ENCODE measurements at regions not wholly inside any gene's neighbourhood (a gene's known extent, or its start where the extent isn't known, plus 50 kb on each side); places are given as distances from the start of the nearest gene placed in this dataset.
A peak's percentile ranks its signal among the peaks of the same experiment; 100 is the strongest.

DNA sequence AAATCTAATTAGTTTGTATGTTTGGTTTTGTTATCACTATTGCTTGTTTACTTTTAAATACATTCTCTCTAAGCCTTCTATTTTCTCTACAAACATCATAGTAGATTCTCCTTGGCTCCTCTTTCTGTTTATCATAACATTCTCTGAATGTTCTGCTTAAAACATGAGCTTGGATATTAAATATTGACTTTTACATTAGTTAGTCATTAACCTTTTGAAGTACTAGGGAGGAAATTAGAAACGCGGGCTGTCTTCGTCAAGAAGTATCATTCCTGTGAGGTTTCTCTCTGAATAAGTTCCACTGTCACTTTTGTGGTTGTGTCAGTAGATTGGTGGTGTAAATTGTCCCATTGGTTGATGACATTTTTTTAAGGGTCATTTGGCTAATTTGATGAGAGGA lies 821.5 kb downstream of the EFNA5 start:
- Histone ChIP-seq H3K9me3 (ENCODE audit: control insufficient read depth in 2 of 3, insufficient read depth in 1 of 3, low read length in 3 of 3) (no peaks in the 10 kb centered on the region), H3K9ac (ENCODE audit: low read length in 3 of 3) (no peak overlapping the region), H3K27ac (ENCODE audit: low read depth in 2 of 2, low read length in 2 of 2) (no peak overlapping the region), H3K4me3 (ENCODE audit: low read length in 3 of 3) (no peak overlapping the region), H3K4me1 (ENCODE audit: control insufficient read depth in 2 of 3, insufficient read depth in 2 of 3, low read depth in 1 of 3, low read length in 3 of 3) (peaks cover 0 to 6% (median 0%) of the 10 kb centered on the region in 3 donors), H3K27me3 (ENCODE audit: control insufficient read depth, insufficient read depth, low read length) (no peaks in the 10 kb centered on the region), H3K36me3 (ENCODE audit: control insufficient read depth in 2 of 3, insufficient read depth in 3 of 3, low read length in 3 of 3) (no peaks in the 10 kb centered on the region)
- peak; percentile 95 for FAIRE-seq
- TF ChIP-seq, protein P1, sequence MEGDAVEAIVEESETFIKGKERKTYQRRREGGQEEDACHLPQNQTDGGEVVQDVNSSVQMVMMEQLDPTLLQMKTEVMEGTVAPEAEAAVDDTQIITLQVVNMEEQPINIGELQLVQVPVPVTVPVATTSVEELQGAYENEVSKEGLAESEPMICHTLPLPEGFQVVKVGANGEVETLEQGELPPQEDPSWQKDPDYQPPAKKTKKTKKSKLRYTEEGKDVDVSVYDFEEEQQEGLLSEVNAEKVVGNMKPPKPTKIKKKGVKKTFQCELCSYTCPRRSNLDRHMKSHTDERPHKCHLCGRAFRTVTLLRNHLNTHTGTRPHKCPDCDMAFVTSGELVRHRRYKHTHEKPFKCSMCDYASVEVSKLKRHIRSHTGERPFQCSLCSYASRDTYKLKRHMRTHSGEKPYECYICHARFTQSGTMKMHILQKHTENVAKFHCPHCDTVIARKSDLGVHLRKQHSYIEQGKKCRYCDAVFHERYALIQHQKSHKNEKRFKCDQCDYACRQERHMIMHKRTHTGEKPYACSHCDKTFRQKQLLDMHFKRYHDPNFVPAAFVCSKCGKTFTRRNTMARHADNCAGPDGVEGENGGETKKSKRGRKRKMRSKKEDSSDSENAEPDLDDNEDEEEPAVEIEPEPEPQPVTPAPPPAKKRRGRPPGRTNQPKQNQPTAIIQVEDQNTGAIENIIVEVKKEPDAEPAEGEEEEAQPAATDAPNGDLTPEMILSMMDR (IDR thresholded peaks at IDR 0.05; ENCODE audit: borderline replicate concordance, extremely low read depth, insufficient read depth): no peak
- intact Hi-C loops (cut with DNase I): no loop called here
- DNase-seq: peak in 1 of 5 donors; percentile 11

DNA sequence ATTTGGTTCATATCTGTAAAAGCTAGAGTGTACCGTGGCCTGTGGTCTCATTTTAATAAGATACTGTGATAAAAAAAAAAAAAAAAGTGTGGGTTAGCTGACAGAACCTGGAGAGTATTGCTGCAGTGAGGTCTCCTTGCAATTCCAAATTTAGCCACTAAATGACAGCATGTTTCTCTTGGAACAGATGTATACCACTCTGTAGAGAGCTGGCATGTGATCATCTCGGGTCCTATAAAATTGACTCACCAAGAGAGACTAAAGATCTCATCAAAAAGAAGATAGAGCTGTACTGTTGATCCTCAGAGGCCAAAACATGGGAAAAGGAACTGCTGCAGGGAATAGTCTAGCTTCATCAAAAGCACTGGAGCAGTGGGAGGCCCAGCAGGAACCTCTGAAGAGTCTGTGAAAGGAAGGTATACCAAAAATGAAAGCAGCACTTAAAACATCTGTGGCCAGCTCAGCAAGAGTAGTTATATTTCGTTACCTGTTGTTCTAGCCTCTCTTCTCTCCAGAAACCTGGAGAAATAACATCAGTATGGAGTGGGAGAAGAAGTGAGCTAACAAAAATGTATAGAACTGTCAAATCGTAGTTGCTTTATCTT lies 826.8 kb downstream of the EFNA5 start:
- FAIRE-seq: no peak
- Histone ChIP-seq H3K27ac (ENCODE audit: low read depth in 2 of 2, low read length in 2 of 2) (no peak overlapping the region), H3K9me3 (ENCODE audit: control insufficient read depth in 2 of 3, insufficient read depth in 1 of 3, low read length in 3 of 3) (no peaks in the 10 kb centered on the region), H3K4me3 (ENCODE audit: low read length in 3 of 3) (peak overlapping the region in 2 of 3 donors; percentile 15 to 26), H3K27me3 (ENCODE audit: control insufficient read depth, insufficient read depth, low read length) (no peaks in the 10 kb centered on the region), H3K36me3 (ENCODE audit: control insufficient read depth in 2 of 3, insufficient read depth in 3 of 3, low read length in 3 of 3) (no peaks in the 10 kb centered on the region), H3K9ac (ENCODE audit: low read length in 3 of 3) (no peak overlapping the region), H3K4me1 (ENCODE audit: control insufficient read depth in 2 of 3, insufficient read depth in 2 of 3, low read depth in 1 of 3, low read length in 3 of 3) (no peaks in the 10 kb centered on the region)
- intact Hi-C loops (cut with DNase I): no loop called here
- TF ChIP-seq, protein P1 (IDR thresholded peaks at IDR 0.05; ENCODE audit: borderline replicate concordance, extremely low read depth, insufficient read depth): peak; percentile 29
- no peak for DNase-seq

- Histone ChIP-seq H3K27ac (ENCODE audit: low read depth in 2 of 2, low read length in 2 of 2) (no peak overlapping the region), H3K9ac (ENCODE audit: low read length in 3 of 3) (no peak overlapping the region), H3K9me3 (ENCODE audit: control insufficient read depth in 2 of 3, insufficient read depth in 1 of 3, low read length in 3 of 3) (no peaks in the 10 kb centered on the region), H3K4me3 (ENCODE audit: low read length in 3 of 3) (no peak overlapping the region), H3K36me3 (ENCODE audit: control insufficient read depth in 2 of 3, insufficient read depth in 3 of 3, low read length in 3 of 3) (no peaks in the 10 kb centered on the region), H3K27me3 (ENCODE audit: control insufficient read depth, insufficient read depth, low read length) (no peaks in the 10 kb centered on the region), H3K4me1 (ENCODE audit: control insufficient read depth in 2 of 3, insufficient read depth in 2 of 3, low read depth in 1 of 3, low read length in 3 of 3) (no peaks in the 10 kb centered on the region)
- TF ChIP-seq, protein P1 (IDR thresholded peaks at IDR 0.05; ENCODE audit: borderline replicate concordance, extremely low read depth, insufficient read depth): no peak
- FAIRE-seq (no peak), DNase-seq (no peak)
- intact Hi-C loops (cut with DNase I): no loop called here
Measured at GRCh38 chr5:106833517-106833916, 837.2 kb downstream of the EFNA5 start.

GRCh38 chr5:106827061-106827460 lies 843.7 kb downstream of the EFNA5 start:
- TF ChIP-seq, protein P1 (IDR thresholded peaks at IDR 0.05; ENCODE audit: borderline replicate concordance, extremely low read depth, insufficient read depth): no peak
- Histone ChIP-seq H3K9ac (ENCODE audit: low read length in 3 of 3) (no peak overlapping the region), H3K27me3 (ENCODE audit: control insufficient read depth, insufficient read depth, low read length) (no peaks in the 10 kb centered on the region), H3K4me1 (ENCODE audit: control insufficient read depth in 2 of 3, insufficient read depth in 2 of 3, low read depth in 1 of 3, low read length in 3 of 3) (no peaks in the 10 kb centered on the region), H3K36me3 (ENCODE audit: control insufficient read depth in 2 of 3, insufficient read depth in 3 of 3, low read length in 3 of 3) (no peaks in the 10 kb centered on the region), H3K9me3 (ENCODE audit: control insufficient read depth in 2 of 3, insufficient read depth in 1 of 3, low read length in 3 of 3) (no peaks in the 10 kb centered on the region), H3K27ac (ENCODE audit: low read depth in 2 of 2, low read length in 2 of 2) (no peak overlapping the region), H3K4me3 (ENCODE audit: low read length in 3 of 3) (no peak overlapping the region)
- FAIRE-seq (no peak), DNase-seq (no peak)
- intact Hi-C loops (cut with DNase I): no loop called here
